ENCODE measurements at regions not wholly inside any gene's neighbourhood (a gene's known extent, or its start where the extent isn't known, plus 50 kb on each side); places are given as distances from the start of the nearest gene placed in this dataset.

GRCh38 chr1:218705911-218706893 is 361.1 kb downstream of the TGFB2 start:
- no peak for DNase-seq (ENCODE audit: insufficient read length, low spot score)
- TF ChIP-seq POLR2AphosphoS5 (IDR thresholded peaks at IDR 0.05; ENCODE audit: low read depth, low read length): no peak
- no peak for FAIRE-seq

- TF ChIP-seq PAX5 (IDR thresholded peaks at IDR 0.05; ENCODE audit: insufficient read depth, low read length, severe bottlenecking): no peak
- TF ChIP-seq POLR2A (IDR thresholded peaks at IDR 0.05; ENCODE audit: low read depth, low read length): no peak
- no peak for TF ChIP-seq POLR2AphosphoS5 (IDR thresholded peaks at IDR 0.05; ENCODE audit: low read depth, low read length)
- TF ChIP-seq TAF1 (IDR thresholded peaks at IDR 0.05; ENCODE audit: low read depth, low read length): no peak
- no peak for TF ChIP-seq POU2F2 (IDR thresholded peaks at IDR 0.05; ENCODE audit: low read depth, low read length)
- TF ChIP-seq SPI1 (IDR thresholded peaks at IDR 0.05; ENCODE audit: low read depth, low read length): no peak
- FAIRE-seq (no peak), DNase-seq (ENCODE audit: insufficient read length, low spot score) (no peak)
These were observed 365.9 kb downstream of the TGFB2 start for GRCh38 chr1:218711001-218711400.

- DNase-seq (ENCODE audit: insufficient read length, low spot score) (no peak), FAIRE-seq (no peak)
- TF ChIP-seq POLR2AphosphoS5 (IDR thresholded peaks at IDR 0.05; ENCODE audit: low read depth, low read length): no peak
- no peak for TF ChIP-seq POLR2A (IDR thresholded peaks at IDR 0.05; ENCODE audit: low read depth, low read length)
- TF ChIP-seq SPI1 (IDR thresholded peaks at IDR 0.05; ENCODE audit: low read depth, low read length): no peak
- TF ChIP-seq TAF1 (IDR thresholded peaks at IDR 0.05; ENCODE audit: low read depth, low read length): no peak
- TF ChIP-seq POU2F2 (IDR thresholded peaks at IDR 0.05; ENCODE audit: low read depth, low read length): no peak
- no peak for TF ChIP-seq PAX5 (IDR thresholded peaks at IDR 0.05; ENCODE audit: insufficient read depth, low read length, severe bottlenecking)
These were observed 366.9 kb downstream of the TGFB2 start for GRCh38 chr1:218711884-218712674.

GRCh38 chr1:218712677-218713076 is 367.5 kb downstream of the TGFB2 start:
- FAIRE-seq (no peak), DNase-seq (ENCODE audit: insufficient read length, low spot score) (no peak)
- TF ChIP-seq POLR2AphosphoS5 (IDR thresholded peaks at IDR 0.05; ENCODE audit: low read depth, low read length): no peak
- no peak for TF ChIP-seq PAX5 (IDR thresholded peaks at IDR 0.05; ENCODE audit: insufficient read depth, low read length, severe bottlenecking)
- no peak for TF ChIP-seq POLR2A (IDR thresholded peaks at IDR 0.05; ENCODE audit: low read depth, low read length)
- TF ChIP-seq SPI1 (IDR thresholded peaks at IDR 0.05; ENCODE audit: low read depth, low read length): no peak
- no peak for TF ChIP-seq TAF1 (IDR thresholded peaks at IDR 0.05; ENCODE audit: low read depth, low read length)
- no peak for TF ChIP-seq POU2F2 (IDR thresholded peaks at IDR 0.05; ENCODE audit: low read depth, low read length)

GRCh38 chr1:218715961-218716669 is 371.0 kb downstream of the TGFB2 start:
- TF ChIP-seq POLR2AphosphoS5 (IDR thresholded peaks at IDR 0.05; ENCODE audit: low read depth, low read length): no peak
- TF ChIP-seq POU2F2 (IDR thresholded peaks at IDR 0.05; ENCODE audit: low read depth, low read length): no peak
- no peak for TF ChIP-seq PAX5 (IDR thresholded peaks at IDR 0.05; ENCODE audit: insufficient read depth, low read length, severe bottlenecking)
- TF ChIP-seq SPI1 (IDR thresholded peaks at IDR 0.05; ENCODE audit: low read depth, low read length): no peak
- no peak for TF ChIP-seq TAF1 (IDR thresholded peaks at IDR 0.05; ENCODE audit: low read depth, low read length)
- no peak for TF ChIP-seq POLR2A (IDR thresholded peaks at IDR 0.05; ENCODE audit: low read depth, low read length)
- FAIRE-seq: no peak
- DNase-seq (ENCODE audit: insufficient read length, low spot score): no peak

GRCh38 chr1:218717575-218717974 is 372.4 kb downstream of the TGFB2 start:
- FAIRE-seq (no peak), DNase-seq (ENCODE audit: insufficient read length, low spot score) (no peak)
- TF ChIP-seq POLR2A (IDR thresholded peaks at IDR 0.05; ENCODE audit: low read depth, low read length) (no peak), POU2F2 (IDR thresholded peaks at IDR 0.05; ENCODE audit: low read depth, low read length) (no peak), TAF1 (IDR thresholded peaks at IDR 0.05; ENCODE audit: low read depth, low read length) (no peak), PAX5 (IDR thresholded peaks at IDR 0.05; ENCODE audit: insufficient read depth, low read length, severe bottlenecking) (no peak), SPI1 (IDR thresholded peaks at IDR 0.05; ENCODE audit: low read depth, low read length) (no peak), POLR2AphosphoS5 (IDR thresholded peaks at IDR 0.05; ENCODE audit: low read depth, low read length) (no peak)

GRCh38 chr1:218718206-218718605 is 373.1 kb downstream of the TGFB2 start:
- FAIRE-seq: no peak
- no peak for DNase-seq (ENCODE audit: insufficient read length, low spot score)
- TF ChIP-seq POLR2A (IDR thresholded peaks at IDR 0.05; ENCODE audit: low read depth, low read length) (no peak), PAX5 (IDR thresholded peaks at IDR 0.05; ENCODE audit: insufficient read depth, low read length, severe bottlenecking) (no peak), SPI1 (IDR thresholded peaks at IDR 0.05; ENCODE audit: low read depth, low read length) (no peak), POLR2AphosphoS5 (IDR thresholded peaks at IDR 0.05; ENCODE audit: low read depth, low read length) (no peak), POU2F2 (IDR thresholded peaks at IDR 0.05; ENCODE audit: low read depth, low read length) (no peak), TAF1 (IDR thresholded peaks at IDR 0.05; ENCODE audit: low read depth, low read length) (no peak)

GRCh38 chr1:218718977-218719376 is 373.8 kb downstream of the TGFB2 start:
- DNase-seq (ENCODE audit: insufficient read length, low spot score): no peak
- FAIRE-seq: no peak
- no peak for TF ChIP-seq PAX5 (IDR thresholded peaks at IDR 0.05; ENCODE audit: insufficient read depth, low read length, severe bottlenecking)
- TF ChIP-seq POLR2A (IDR thresholded peaks at IDR 0.05; ENCODE audit: low read depth, low read length): no peak
- TF ChIP-seq SPI1 (IDR thresholded peaks at IDR 0.05; ENCODE audit: low read depth, low read length): no peak
- TF ChIP-seq TAF1 (IDR thresholded peaks at IDR 0.05; ENCODE audit: low read depth, low read length): no peak
- TF ChIP-seq POLR2AphosphoS5 (IDR thresholded peaks at IDR 0.05; ENCODE audit: low read depth, low read length): no peak
- TF ChIP-seq POU2F2 (IDR thresholded peaks at IDR 0.05; ENCODE audit: low read depth, low read length): no peak
